Testis (tissue), 2 donors: ENCODE measurements at regions not wholly inside any gene's neighbourhood (a gene's known extent, or its start where the extent isn't known, plus 50 kb on each side); places are given as distances from the start of the nearest gene placed in this dataset.

Experiments used
- DNase-seq: peaks from one replicate; pipeline ENCODE4 v3.0.0-alpha.2; 2019
- H3K27ac ChIP-seq, 2 donors: fragments of 200-600 bp; sonication (generic); one replicate each; pipeline ENCODE4 v1.5.1; 2019
- H3K27me3 ChIP-seq: fragments of 200-600 bp; sonication (generic); one replicate; pipeline ENCODE4 v1.5.1; 2019
- H3K36me3 ChIP-seq: fragments of 200-600 bp; sonication (generic); one replicate; pipeline ENCODE4 v1.5.1; 2017; ENCODE audit warnings: low read depth; ENCODE audit errors: missing control alignments
- H3K4me1 ChIP-seq: fragments of 200-600 bp; sonication (generic); one replicate; pipeline ENCODE4 v1.5.1; 2019
- H3K4me3 ChIP-seq, 2 donors: fragments of 200-600 bp; sonication (generic); one replicate each; pipeline ENCODE4 v1.5.1; 2017 to 2019
- H3K9me3 ChIP-seq: fragments of 200-600 bp; sonication (generic); one replicate; pipeline ENCODE4 v1.5.1; 2017
- POLR2A ChIP-seq: fragments of 450-650 bp; IDR thresholded peaks from one replicate; pipeline ENCODE4 v1.6.1; 2017; ENCODE audit warnings: antibody characterized with exemption, mild to moderate bottlenecking, moderate library complexity
- WGBS, 2 donors: methylation state at CpG; one replicate each; pipeline ENCODE4 v1.1.5; 2018; 5-methylcytosine and 5-hydroxymethylcytosine counted together
- intact Hi-C: fragments of 100-400 bp; cut with DNase I; formaldehyde crosslinking; loops from one replicate; pipeline ENCODE4 v1.15.1; 2023; ENCODE audit warnings: low total_unique reads
- TF ChIP-seq, protein P1 (sequence below), 3 experiments: fragments of 450-650 bp in 2 of 3; fragments of 200-600 bp in 1 of 3; sonication (generic) in 1 of 3; IDR thresholded peaks; one replicate each; pipeline ENCODE4 v1.5.1; 2016 to 2019; ENCODE audit warnings: antibody characterized with exemption in 3 of 3, mild to moderate bottlenecking in 2 of 3, moderate library complexity in 1 of 3

GRCh38 chr9:117882171-117882570, 178.0 kb downstream of the TLR4 start:
- no peaks in the 10 kb centered on the region for H3K9me3 ChIP-seq
- no peaks in the 10 kb centered on the region for H3K36me3 ChIP-seq
- no peaks in the 10 kb centered on the region for H3K4me1 ChIP-seq
- intact Hi-C loops = no loop called here
- H3K27ac ChIP-seq = no peak overlapping the region
- DNase-seq = no peak
- no peaks in the 10 kb centered on the region for H3K27me3 ChIP-seq
- TF ChIP-seq POLR2A = no peak
- TF ChIP-seq, protein P1, sequence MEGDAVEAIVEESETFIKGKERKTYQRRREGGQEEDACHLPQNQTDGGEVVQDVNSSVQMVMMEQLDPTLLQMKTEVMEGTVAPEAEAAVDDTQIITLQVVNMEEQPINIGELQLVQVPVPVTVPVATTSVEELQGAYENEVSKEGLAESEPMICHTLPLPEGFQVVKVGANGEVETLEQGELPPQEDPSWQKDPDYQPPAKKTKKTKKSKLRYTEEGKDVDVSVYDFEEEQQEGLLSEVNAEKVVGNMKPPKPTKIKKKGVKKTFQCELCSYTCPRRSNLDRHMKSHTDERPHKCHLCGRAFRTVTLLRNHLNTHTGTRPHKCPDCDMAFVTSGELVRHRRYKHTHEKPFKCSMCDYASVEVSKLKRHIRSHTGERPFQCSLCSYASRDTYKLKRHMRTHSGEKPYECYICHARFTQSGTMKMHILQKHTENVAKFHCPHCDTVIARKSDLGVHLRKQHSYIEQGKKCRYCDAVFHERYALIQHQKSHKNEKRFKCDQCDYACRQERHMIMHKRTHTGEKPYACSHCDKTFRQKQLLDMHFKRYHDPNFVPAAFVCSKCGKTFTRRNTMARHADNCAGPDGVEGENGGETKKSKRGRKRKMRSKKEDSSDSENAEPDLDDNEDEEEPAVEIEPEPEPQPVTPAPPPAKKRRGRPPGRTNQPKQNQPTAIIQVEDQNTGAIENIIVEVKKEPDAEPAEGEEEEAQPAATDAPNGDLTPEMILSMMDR (IDR thresholded peaks at IDR 0.05) = no peak
- H3K4me3 ChIP-seq = no peak overlapping the region
- 84 to 86% methylated on average over 4 of the region's 4 CpGs for WGBS, 2 donors

DNA sequence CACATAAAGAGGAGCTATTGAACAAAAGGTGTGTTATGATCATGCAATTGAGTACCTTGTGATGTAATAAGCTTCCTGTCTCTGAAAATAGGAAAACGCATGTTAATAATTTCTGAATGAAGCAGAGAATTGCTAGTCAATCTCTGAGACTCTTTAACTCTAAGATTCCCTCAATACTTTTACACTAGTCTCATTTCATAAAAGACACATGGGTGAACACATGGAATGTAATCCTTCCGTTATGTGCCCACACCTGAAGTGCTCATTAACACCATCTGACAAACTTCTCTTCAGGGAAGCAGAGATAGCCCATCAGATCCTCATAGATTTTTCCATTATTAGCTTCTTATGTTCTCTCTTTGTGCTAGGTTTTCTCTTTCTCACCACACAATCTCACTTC, 182.4 kb downstream of the TLR4 start:
- WGBS, 2 donors = 85 to 87% methylated on average over 2 of the region's 2 CpGs
- Histone ChIP-seq H3K36me3 (no peaks in the 10 kb centered on the region), H3K27me3 (no peaks in the 10 kb centered on the region), H3K27ac (no peak overlapping the region), H3K9me3 (no peaks in the 10 kb centered on the region), H3K4me1 (no peaks in the 10 kb centered on the region), H3K4me3 (no peak overlapping the region)
- DNase-seq = no peak
- intact Hi-C loops = no loop called here
- TF ChIP-seq, protein P1 (IDR thresholded peaks at IDR 0.05) = no peak
- no peak for TF ChIP-seq POLR2A

GRCh38 chr9:117887383-117887782, 183.2 kb downstream of the TLR4 start:
- H3K9me3 ChIP-seq = no peaks in the 10 kb centered on the region

GRCh38 chr9:117887941-117888340, 183.7 kb downstream of the TLR4 start:
- 83 to 92% methylated on average over 3 of the region's 3 CpGs for WGBS, 2 donors
- H3K27me3 ChIP-seq = no peaks in the 10 kb centered on the region
- no peak for DNase-seq

More at GRCh38 chr9:117887383-117887782, 183.2 kb downstream of the TLR4 start:
- Histone ChIP-seq H3K36me3 (no peaks in the 10 kb centered on the region), H3K4me1 (no peaks in the 10 kb centered on the region), H3K27me3 (no peaks in the 10 kb centered on the region), H3K27ac (no peak overlapping the region), H3K4me3 (no peak overlapping the region)
- no peak for DNase-seq
- WGBS, 2 donors = 75 to 87% methylated on average over 2 of the region's 2 CpGs
- TF ChIP-seq, protein P1 (IDR thresholded peaks at IDR 0.05) = no peak
- no peak for TF ChIP-seq POLR2A
- intact Hi-C loops = no loop called here

DNA sequence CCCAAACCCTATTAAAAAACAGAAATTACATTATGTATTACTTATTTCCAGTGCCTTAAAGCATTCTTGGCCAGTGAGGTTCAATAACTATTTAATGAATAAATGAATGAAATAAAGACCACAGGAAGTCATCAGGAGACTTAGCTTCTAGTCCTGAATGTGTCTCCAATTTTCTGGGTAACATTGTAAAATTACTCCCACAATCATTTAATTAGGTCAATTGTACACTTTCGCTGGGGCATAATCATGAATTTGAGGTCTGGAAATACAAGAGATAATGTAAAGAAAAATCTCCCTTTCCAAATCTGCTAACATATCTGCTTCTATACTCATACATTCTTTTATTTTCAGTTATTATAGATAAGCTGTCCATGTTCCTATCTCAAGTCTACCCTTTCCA, 199.2 kb downstream of the TLR4 start:
- WGBS, 2 donors = 88 to 92% methylated on average over 1 of the region's 1 CpG

More at GRCh38 chr9:117887941-117888340, 183.7 kb downstream of the TLR4 start:
- H3K27ac ChIP-seq = no peak overlapping the region
- no peaks in the 10 kb centered on the region for H3K36me3 ChIP-seq
- TF ChIP-seq POLR2A = no peak
- TF ChIP-seq, protein P1 (IDR thresholded peaks at IDR 0.05) = no peak
- H3K9me3 ChIP-seq = no peaks in the 10 kb centered on the region
- no peak overlapping the region for H3K4me3 ChIP-seq
- intact Hi-C loops = no loop called here
- H3K4me1 ChIP-seq = no peaks in the 10 kb centered on the region

More for the DNA sequence above, 199.2 kb downstream of the TLR4 start:
- H3K4me1 ChIP-seq = no peaks in the 10 kb centered on the region
- no peak overlapping the region for H3K4me3 ChIP-seq
- H3K27ac ChIP-seq = no peak overlapping the region
- TF ChIP-seq, protein P1 (IDR thresholded peaks at IDR 0.05) = no peak
- TF ChIP-seq POLR2A = no peak
- DNase-seq = no peak
- intact Hi-C loops = no loop called here
- H3K36me3 ChIP-seq = no peaks in the 10 kb centered on the region
- no peaks in the 10 kb centered on the region for H3K9me3 ChIP-seq
- H3K27me3 ChIP-seq = no peaks in the 10 kb centered on the region
